HEK293 (cell line): ENCODE measurements at regions not wholly inside any gene's neighbourhood (a gene's known extent, or its start where the extent isn't known, plus 50 kb on each side); places are given as distances from the start of the nearest gene placed in this dataset.

Experiments
- CTCF ChIA-PET: fragments of 350-600 bp; formaldehyde crosslinking; extraction: SDS; loops from one replicate; lab custom pipeline; 2021; ENCODE audit warnings: antibody characterized with exemption; lab: Yijun Ruan, JAX
- POLR2A ChIA-PET: fragments of 300-600 bp; formaldehyde crosslinking; extraction: SDS; loops from one replicate; lab custom pipeline; 2020; ENCODE audit warnings: antibody characterized with exemption, inconsistent platforms; lab: Yijun Ruan, JAX
- H3K27ac ChIP-seq: fragments of 200-500 bp; sonication (Bioruptor generic); 2 replicates; pipeline ENCODE4 v1.5.1; 2014; ENCODE audit warnings: low read depth, low read length, control low read depth, inconsistent platforms; ENCODE audit errors: extremely low read depth
- H3K36me3 ChIP-seq, 2 experiments: fragments of 200-500 bp in 1 of 2; sonication (Bioruptor generic) in 1 of 2; 1 replicate in 1 of 2; 2 replicates in 1 of 2; pipeline ENCODE4 v1.5.1; 2014 to 2017; ENCODE audit warnings: inconsistent platforms in 2 of 2, low read length in 2 of 2; ENCODE audit not compliant: control insufficient read depth in 2 of 2, insufficient read depth in 1 of 2
- H3K4me1 ChIP-seq: fragments of 200-500 bp; sonication (Bioruptor generic); 2 replicates; pipeline ENCODE4 v1.5.1; 2014; ENCODE audit warnings: mild to moderate bottlenecking, low read length, inconsistent platforms; ENCODE audit not compliant: control insufficient read depth, insufficient read depth
- H3K4me3 ChIP-seq: 2 replicates; pipeline ENCODE4 v1.5.1; 2011; ENCODE audit warnings: low read depth, mild to moderate bottlenecking, control low read depth, low read length, moderate library complexity
- H3K9me3 ChIP-seq: fragments of 200-500 bp; sonication (Bioruptor generic); 2 replicates; pipeline ENCODE4 v1.5.1; 2014; ENCODE audit warnings: low read depth, low read length, inconsistent platforms; ENCODE audit not compliant: control insufficient read depth, insufficient read depth
- KLF8 ChIP-seq: fragments of 450-650 bp; formaldehyde crosslinking; IDR thresholded peaks from 2 replicates; pipeline ENCODE4 v1.5.1; 2016; ENCODE audit warnings: missing biosample characterization, missing genetic modification characterization
- SETDB1 ChIP-seq: IDR thresholded peaks from one replicate; pipeline ENCODE4 v1.6.1; 2017; ENCODE audit warnings: mild to moderate bottlenecking, low read length, moderate library complexity, mixed read lengths; ENCODE audit not compliant: insufficient read length
- SP3 ChIP-seq: fragments of 450-650 bp; formaldehyde crosslinking; IDR thresholded peaks from 2 replicates; pipeline ENCODE4 v1.5.1; 2016; ENCODE audit warnings: missing biosample characterization, missing genetic modification characterization
- SP7 ChIP-seq: fragments of 450-650 bp; formaldehyde crosslinking; IDR thresholded peaks from 2 replicates; pipeline ENCODE4 v1.5.1; 2016; ENCODE audit warnings: missing biosample characterization, missing genetic modification characterization
- TRIM28 ChIP-seq: IDR thresholded peaks from 2 replicates; pipeline ENCODE4 v1.6.1; 2011; ENCODE audit warnings: low read length, control low read depth, borderline replicate concordance
- WT1 ChIP-seq: fragments of 450-650 bp; formaldehyde crosslinking; IDR thresholded peaks from 2 replicates; pipeline ENCODE4 v1.5.1; 2016; ENCODE audit warnings: missing biosample characterization, missing genetic modification characterization
- ZBTB17 ChIP-seq: fragments of 450-650 bp; formaldehyde crosslinking; IDR thresholded peaks from 2 replicates; pipeline ENCODE4 v1.5.1; 2016; ENCODE audit warnings: missing biosample characterization, missing genetic modification characterization
- ZBTB44 ChIP-seq: fragments of 450-650 bp; IDR thresholded peaks from 2 replicates; pipeline ENCODE4 v1.5.1; 2018; ENCODE audit warnings: missing biosample characterization, mild to moderate bottlenecking, missing genetic modification characterization
- ZBTB7A ChIP-seq: fragments of 450-650 bp; formaldehyde crosslinking; IDR thresholded peaks from 2 replicates; pipeline ENCODE4 v1.5.1; 2016; ENCODE audit warnings: low read depth, missing biosample characterization, missing genetic modification characterization
- ZBTB8A ChIP-seq: fragments of 450-650 bp; formaldehyde crosslinking; IDR thresholded peaks from 2 replicates; pipeline ENCODE4 v1.5.1; 2016; ENCODE audit warnings: missing biosample characterization, missing genetic modification characterization
- ZNF133 ChIP-seq: fragments of 450-650 bp; formaldehyde crosslinking; IDR thresholded peaks from 2 replicates; pipeline ENCODE4 v1.5.1; 2016; ENCODE audit warnings: missing biosample characterization, missing genetic modification characterization
- ZNF19 ChIP-seq: fragments of 450-650 bp; formaldehyde crosslinking; IDR thresholded peaks from 2 replicates; pipeline ENCODE4; 2016; ENCODE audit warnings: missing biosample characterization, missing genetic modification characterization, low read depth
- ZNF274 ChIP-seq, 2 experiments: fragments of 200-500 bp in 1 of 2; fragments of 450-650 bp in 1 of 2; sonication (Bioruptor generic) in 1 of 2; formaldehyde crosslinking in 1 of 2; IDR thresholded peaks; 2 replicates each; pipeline versions ENCODE4 v1.5.1 to v1.6.1; 2014 to 2016; ENCODE audit warnings: borderline replicate concordance in 1 of 2, inconsistent platforms in 1 of 2, low read length in 1 of 2, missing biosample characterization in 1 of 2, missing genetic modification characterization in 1 of 2
- ZNF391 ChIP-seq: fragments of 450-650 bp; formaldehyde crosslinking; IDR thresholded peaks from 2 replicates; pipeline ENCODE4 v1.5.1; 2016; ENCODE audit warnings: low read depth, missing biosample characterization, missing genetic modification characterization, borderline replicate concordance
- ZNF473 ChIP-seq: fragments of 450-650 bp; formaldehyde crosslinking; IDR thresholded peaks from 2 replicates; pipeline ENCODE4 v1.5.1; 2017; ENCODE audit warnings: missing biosample characterization, missing genetic modification characterization
- ZNF514 ChIP-seq: fragments of 450-650 bp; formaldehyde crosslinking; IDR thresholded peaks from 2 replicates; pipeline ENCODE4 v1.5.1; 2016; ENCODE audit warnings: missing biosample characterization, missing genetic modification characterization
- ZNF549 ChIP-seq: fragments of 450-650 bp; IDR thresholded peaks from 2 replicates; pipeline ENCODE4 v1.5.1; 2018; ENCODE audit warnings: missing biosample characterization, missing genetic modification characterization, mild to moderate bottlenecking, inconsistent platforms, moderate library complexity
- ZNF621 ChIP-seq: fragments of 450-650 bp; formaldehyde crosslinking; IDR thresholded peaks from 2 replicates; pipeline ENCODE4 v1.5.1; 2017; ENCODE audit warnings: missing biosample characterization, missing genetic modification characterization
- ZNF639 ChIP-seq: fragments of 450-650 bp; formaldehyde crosslinking; IDR thresholded peaks from 2 replicates; pipeline ENCODE4 v1.5.1; 2016; ENCODE audit warnings: missing biosample characterization, missing genetic modification characterization
- ZNF660 ChIP-seq: fragments of 450-650 bp; IDR thresholded peaks from 2 replicates; pipeline ENCODE4 v1.5.1; 2018; ENCODE audit warnings: missing biosample characterization, mild to moderate bottlenecking, missing genetic modification characterization
- ZNF664 ChIP-seq: fragments of 450-650 bp; formaldehyde crosslinking; IDR thresholded peaks from 2 replicates; pipeline ENCODE4 v1.5.1; 2016; ENCODE audit warnings: missing biosample characterization, missing genetic modification characterization
- ZNF792 ChIP-seq: fragments of 450-650 bp; formaldehyde crosslinking; IDR thresholded peaks from 2 replicates; pipeline ENCODE4 v1.5.1; 2016; ENCODE audit warnings: missing biosample characterization, missing genetic modification characterization
- ZSCAN18 ChIP-seq: fragments of 450-650 bp; formaldehyde crosslinking; IDR thresholded peaks from 2 replicates; pipeline ENCODE4 v1.5.1; 2016; ENCODE audit warnings: missing biosample characterization, missing genetic modification characterization
- ZSCAN5A ChIP-seq: fragments of 450-650 bp; formaldehyde crosslinking; IDR thresholded peaks from 2 replicates; pipeline ENCODE4 v1.5.1; 2016; ENCODE audit warnings: missing biosample characterization, missing genetic modification characterization

- no peaks in the 10 kb centered on the region for H3K36me3 ChIP-seq
- TF ChIP-seq ZNF514 (tag by site-specific recombination), result no peak
- no peak for TF ChIP-seq SETDB1
- no peak for TF ChIP-seq SP7 (tag by site-specific recombination)
- TF ChIP-seq SP3 (tag by site-specific recombination), result no peak
- TF ChIP-seq ZBTB8A (tag by site-specific recombination), result no peak
- no peak for TF ChIP-seq ZNF549 (tag by site-specific recombination)
- no peak for TF ChIP-seq ZNF664 (tag by site-specific recombination)
- TF ChIP-seq, all 188 proteins: peak for 0
- ChIA-PET POLR2A (no interaction called here), CTCF (no interaction called here)
- Histone ChIP-seq H3K4me3 (no peak overlapping the region), H3K9me3 (no peaks in the 10 kb centered on the region), H3K27ac (no peak overlapping the region), H3K4me1 (no peaks in the 10 kb centered on the region; the same call in 1 of the 2 replicates)
Observed at GRCh38 chr6:170158296-170159021, 132.4 kb downstream of the DLL1 start.

GRCh38 chr6:170157567-170158218, 133.2 kb downstream of the DLL1 start:
- H3K27ac ChIP-seq, result no peak overlapping the region
- H3K9me3 ChIP-seq, result no peaks in the 10 kb centered on the region
- peaks cover 1% of the 10 kb centered on the region for H3K4me1 ChIP-seq
- POLR2A ChIA-PET, result no interaction called here
- no peak for TF ChIP-seq ZNF473 (tag by site-specific recombination)
- no peak for TF ChIP-seq ZNF639 (tag by site-specific recombination)
- no peak for TF ChIP-seq ZBTB8A (tag by site-specific recombination)
- no peak for TF ChIP-seq ZNF792 (tag by site-specific recombination)
- no peak for TF ChIP-seq ZNF660 (tag by site-specific recombination)
- TF ChIP-seq ZNF621, result no peak
- no peak for TF ChIP-seq ZBTB7A (tag by site-specific recombination)
- TF ChIP-seq TRIM28, result no peak
- TF ChIP-seq ZSCAN5A (tag by site-specific recombination), result no peak
- no peak for TF ChIP-seq KLF8
- no peak for TF ChIP-seq ZNF133 (tag by site-specific recombination)
- no peak overlapping the region for H3K4me3 ChIP-seq
- no peaks in the 10 kb centered on the region for H3K36me3 ChIP-seq
- CTCF ChIA-PET, result no interaction called here

- Histone ChIP-seq H3K4me3 (no peak overlapping the region), H3K27ac (no peak overlapping the region), H3K36me3 (no peaks in the 10 kb centered on the region), H3K4me1 (peaks cover 4% of the 10 kb centered on the region), H3K9me3 (no peaks in the 10 kb centered on the region)
- ChIA-PET POLR2A (no interaction called here), CTCF (interaction anchor here (0.5 kb wide), 1 partner anchor 113 kb away, joined by 3 read pairs; no protein-coding TSS in a partner anchor)
- TF ChIP-seq ZBTB17 (no peak), ZBTB44 (tag by site-specific recombination) (no peak), ZSCAN18 (tag by site-specific recombination) (no peak), ZNF274 (IDR thresholded peaks at IDR 0.05; ENCODE audit: low read length) (no peak), ZNF274 (tag by site-specific recombination; IDR thresholded peaks at IDR 0.05; ENCODE audit: borderline replicate concordance) (no peak), WT1 (no peak), ZNF391 (no peak), ZNF19 (no peak)
Observed at GRCh38 chr6:170156448-170157375, 134.2 kb downstream of the DLL1 start.
